GM12891 (cell line): ENCODE measurements at regions not wholly inside any gene's neighbourhood (a gene's known extent, or its start where the extent isn't known, plus 50 kb on each side); places are given as distances from the start of the nearest gene placed in this dataset.

Source experiments
- DNase-seq: peaks from one replicate; pipeline ENCODE4 v3.0.0; 2011; ENCODE audit warnings: low spot score; ENCODE audit not compliant: insufficient read length
- FAIRE-seq: peaks from 2 replicates; lab custom pipeline; 2011; peaks lifted over from hg19 to GRCh38; lab: Jason Lieb, UNC
- PAX5 ChIP-seq: IDR thresholded peaks from 2 replicates; pipeline ENCODE4 v1.6.1; 2011; ENCODE audit warnings: low read length, moderate library complexity, mild to moderate bottlenecking; ENCODE audit not compliant: insufficient read depth, severe bottlenecking
- POLR2A ChIP-seq: IDR thresholded peaks from 2 replicates; pipeline ENCODE4 v1.6.1; 2011; ENCODE audit warnings: low read depth, low read length, control low read depth
- POLR2AphosphoS5 ChIP-seq: IDR thresholded peaks from 2 replicates; pipeline ENCODE4 v1.6.1; 2011; ENCODE audit warnings: low read depth, low read length, control low read depth
- POU2F2 ChIP-seq: IDR thresholded peaks from 2 replicates; pipeline ENCODE4 v1.6.1; 2011; ENCODE audit warnings: low read depth, mild to moderate bottlenecking, control low read depth, low read length, moderate library complexity
- SPI1 ChIP-seq: IDR thresholded peaks from 2 replicates; pipeline ENCODE4 v1.6.1; 2011; ENCODE audit warnings: low read depth, low read length, control low read depth
- TAF1 ChIP-seq: IDR thresholded peaks from 2 replicates; pipeline ENCODE4 v1.6.1; 2011; ENCODE audit warnings: low read depth, low read length, control low read depth

DNA sequence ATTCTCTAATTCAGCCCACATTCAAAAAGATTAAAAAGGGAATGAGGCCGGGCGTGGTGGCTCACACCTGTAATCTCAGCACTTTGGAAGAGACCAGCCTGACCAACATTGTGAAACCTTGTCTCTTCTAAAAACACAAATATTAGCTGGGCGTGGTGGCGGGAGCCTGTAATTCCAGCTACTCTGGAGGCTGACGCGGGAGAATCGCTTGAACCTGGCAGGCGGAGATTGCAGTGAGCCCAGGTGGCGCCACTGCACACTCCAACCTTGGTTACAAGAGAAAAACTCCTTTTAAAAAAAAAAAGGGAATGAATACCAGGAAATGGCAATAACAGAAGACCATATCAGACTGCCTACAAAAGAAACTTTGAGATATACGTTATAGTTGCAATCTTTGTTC, 1244.5 kb downstream of the PCDH9 start:
- DNase-seq: no peak
- TF ChIP-seq POLR2A (no peak), SPI1 (no peak), TAF1 (no peak), POLR2AphosphoS5 (no peak), POU2F2 (no peak), PAX5 (no peak)
- FAIRE-seq: no peak

DNA sequence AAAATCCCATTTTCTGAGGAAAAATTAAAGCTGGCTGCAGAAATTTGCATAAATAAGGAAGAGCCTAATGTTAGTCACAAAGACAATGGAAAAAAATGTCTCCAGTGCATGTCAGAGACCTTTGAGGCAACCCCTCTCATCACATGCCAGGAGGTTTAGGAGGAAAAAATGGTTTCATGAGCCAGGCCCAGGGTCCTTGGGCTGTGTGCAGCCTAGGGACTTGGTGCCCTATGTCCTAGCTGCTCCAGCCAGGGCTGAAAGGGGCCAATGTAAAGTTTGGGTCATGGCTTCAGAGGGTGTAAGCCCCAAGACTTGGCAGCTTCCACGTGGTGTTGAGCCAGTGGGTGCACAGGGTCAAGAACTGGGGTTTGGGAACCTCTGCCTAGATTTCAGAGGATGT, 1252.6 kb downstream of the PCDH9 start:
- DNase-seq: no peak
- no peak for TF ChIP-seq POU2F2
- TF ChIP-seq PAX5: no peak
- no peak for TF ChIP-seq POLR2A
- no peak for FAIRE-seq

DNA sequence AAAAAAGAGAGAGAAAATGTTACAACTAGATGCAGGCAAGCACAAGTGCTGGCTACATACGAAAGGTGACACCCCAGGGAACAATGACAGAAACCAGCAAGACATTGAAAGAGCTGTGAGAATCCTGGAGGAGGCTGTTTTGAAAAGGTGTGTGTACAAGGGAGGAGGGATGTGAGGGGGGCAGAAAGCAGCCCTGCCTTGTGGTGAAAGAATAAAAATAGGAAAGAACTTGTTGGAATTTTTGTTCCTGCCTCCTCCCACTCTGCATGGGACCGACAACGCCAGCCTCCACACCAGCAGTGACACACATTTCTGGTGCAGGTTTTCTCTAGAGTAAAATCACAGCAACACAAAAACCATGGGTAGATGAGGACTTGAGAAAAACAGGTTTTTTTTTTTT, 1258.6 kb downstream of the PCDH9 start:
- DNase-seq (no peak), FAIRE-seq (no peak)
- TF ChIP-seq SPI1 (no peak), POU2F2 (no peak), TAF1 (no peak), POLR2A (no peak), PAX5 (no peak), POLR2AphosphoS5 (no peak)

DNA sequence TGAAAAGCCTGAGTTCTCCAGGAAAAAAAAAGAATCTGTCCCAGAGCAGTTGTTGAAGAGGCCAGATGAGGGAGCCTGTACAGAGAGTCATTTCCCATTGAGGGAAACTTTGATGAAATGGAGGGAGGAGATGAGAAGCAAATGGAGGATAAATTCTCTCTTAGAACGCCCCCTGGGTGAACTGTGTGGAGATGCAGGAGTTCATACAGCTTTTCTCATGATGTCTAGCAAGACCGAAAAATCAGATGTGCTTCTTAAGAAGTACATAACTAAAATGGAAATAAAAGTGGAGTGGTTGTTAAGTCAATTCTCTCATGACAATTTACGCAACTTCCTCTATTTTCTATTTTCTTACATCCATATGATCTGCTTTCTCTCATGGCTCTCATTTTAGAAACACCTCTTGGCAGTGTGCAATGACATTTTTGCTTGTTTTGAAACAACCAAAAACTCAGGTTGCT, 1263.1 kb downstream of the PCDH9 start:
- DNase-seq (no peak), FAIRE-seq (no peak)
- TF ChIP-seq TAF1 (no peak), POLR2A (no peak), PAX5 (no peak), SPI1 (no peak), POLR2AphosphoS5 (no peak), POU2F2 (no peak)

DNA sequence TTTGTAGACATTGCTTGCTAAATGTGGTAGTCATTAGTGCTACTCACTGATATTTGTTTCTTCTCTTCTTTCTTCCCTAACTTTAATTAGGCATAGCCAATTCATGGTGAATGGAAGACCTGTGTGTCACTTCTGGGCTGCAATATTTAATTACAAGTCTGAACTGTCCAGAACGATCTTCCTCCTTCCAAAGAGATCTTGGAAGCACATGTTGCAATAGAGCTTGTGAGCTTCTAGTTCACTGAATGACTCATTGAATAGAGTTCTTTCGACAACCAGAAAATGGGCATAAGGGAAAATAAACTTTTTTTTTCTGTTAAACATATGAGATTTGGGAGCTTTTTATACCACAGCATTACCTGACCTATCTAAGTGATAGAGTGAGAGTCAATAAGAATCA, 1264.6 kb downstream of the PCDH9 start:
- FAIRE-seq: no peak
- DNase-seq: no peak
- no peak for TF ChIP-seq TAF1
- no peak for TF ChIP-seq POLR2AphosphoS5
- no peak for TF ChIP-seq POU2F2
- no peak for TF ChIP-seq PAX5
- no peak for TF ChIP-seq SPI1

DNA sequence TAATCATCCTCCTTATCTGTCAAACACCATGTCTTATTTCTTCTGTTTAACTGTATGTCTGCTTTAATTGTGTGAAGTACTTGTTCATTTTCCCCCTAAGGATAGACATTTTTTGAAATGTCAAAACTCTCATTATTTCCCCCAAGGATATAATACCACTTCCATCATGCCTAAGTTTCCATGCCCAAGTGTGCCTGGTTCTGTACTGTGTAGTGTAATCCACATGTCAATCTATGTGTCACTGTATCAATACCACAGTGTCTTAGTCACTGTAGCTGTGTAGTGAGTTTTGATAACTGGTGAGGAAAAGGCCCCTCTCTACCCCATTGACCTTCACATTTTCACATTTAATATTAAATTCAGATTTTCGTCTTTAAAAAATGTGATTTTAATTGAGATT, 1265.5 kb downstream of the PCDH9 start:
- TF ChIP-seq SPI1 (no peak), PAX5 (no peak), POLR2A (no peak), TAF1 (no peak), POU2F2 (no peak)
- DNase-seq: no peak
- FAIRE-seq: no peak

DNA sequence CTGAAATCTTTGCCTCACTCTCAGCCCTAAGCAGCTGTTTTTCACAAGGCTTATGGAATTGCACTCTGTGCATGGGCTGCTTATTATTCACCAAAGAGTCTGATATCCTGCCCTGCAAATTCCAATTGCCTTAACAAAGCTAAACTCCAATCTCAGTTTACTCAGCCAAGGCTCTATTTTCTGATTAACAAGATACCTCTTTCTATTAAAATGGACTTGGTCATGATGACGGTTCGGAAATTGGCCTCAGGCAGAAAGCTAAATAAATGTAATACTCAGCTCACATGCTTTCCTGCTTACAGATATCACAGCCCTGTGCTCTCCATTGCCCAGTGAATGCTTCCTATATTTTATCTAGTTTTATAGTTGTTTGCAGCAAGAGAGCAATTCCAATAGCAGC, 1270.8 kb downstream of the PCDH9 start:
- TF ChIP-seq PAX5: no peak
- no peak for TF ChIP-seq POLR2A
- no peak for TF ChIP-seq SPI1
- TF ChIP-seq POLR2AphosphoS5: no peak
- no peak for TF ChIP-seq POU2F2
- TF ChIP-seq TAF1: no peak
- FAIRE-seq (no peak), DNase-seq (no peak)

DNA sequence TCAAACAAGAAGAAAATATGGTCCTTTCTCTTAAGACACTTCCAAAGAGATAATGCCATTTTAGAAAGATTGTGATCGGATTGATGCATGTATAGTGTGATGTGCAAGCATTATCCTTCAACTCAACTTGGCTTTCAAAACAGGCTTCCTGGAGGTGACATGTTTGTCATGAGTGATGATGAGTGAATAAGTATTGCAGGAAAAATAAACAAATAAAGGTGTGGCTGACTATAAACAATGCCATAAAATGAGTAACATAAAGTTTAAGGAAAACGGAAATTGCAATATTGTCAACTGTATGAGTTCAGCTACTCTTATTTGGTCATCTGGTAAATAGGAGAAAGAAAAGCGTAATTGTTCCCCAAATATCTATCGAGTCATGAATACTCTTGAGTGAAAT, 1283.7 kb downstream of the PCDH9 start:
- TF ChIP-seq POLR2A (no peak), PAX5 (no peak), TAF1 (no peak), POLR2AphosphoS5 (no peak), SPI1 (no peak), POU2F2 (no peak)
- FAIRE-seq (no peak), DNase-seq (no peak)

DNA sequence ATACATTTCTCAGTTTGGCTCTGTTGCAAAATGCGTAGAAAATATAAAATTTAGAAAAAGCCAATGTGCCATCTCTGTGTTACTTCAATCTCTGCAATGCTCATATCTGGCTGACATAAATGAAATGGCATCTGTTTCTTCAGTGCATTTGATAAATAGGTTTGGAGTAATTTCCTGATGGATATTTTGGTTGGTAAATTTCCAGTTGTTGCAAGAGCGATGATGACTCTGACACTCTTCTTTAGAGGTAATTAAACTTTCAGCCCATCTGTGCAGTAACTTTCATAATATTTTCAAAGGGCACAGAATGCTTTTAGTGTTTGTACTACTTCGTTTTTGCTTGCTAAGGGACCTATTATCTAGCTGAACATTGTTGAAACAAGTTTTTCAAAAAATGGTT, 1286.4 kb downstream of the PCDH9 start:
- FAIRE-seq (no peak), DNase-seq (no peak)
- no peak for TF ChIP-seq POU2F2
- TF ChIP-seq TAF1: no peak
- TF ChIP-seq POLR2A: no peak
- no peak for TF ChIP-seq SPI1
- no peak for TF ChIP-seq POLR2AphosphoS5
- no peak for TF ChIP-seq PAX5

DNA sequence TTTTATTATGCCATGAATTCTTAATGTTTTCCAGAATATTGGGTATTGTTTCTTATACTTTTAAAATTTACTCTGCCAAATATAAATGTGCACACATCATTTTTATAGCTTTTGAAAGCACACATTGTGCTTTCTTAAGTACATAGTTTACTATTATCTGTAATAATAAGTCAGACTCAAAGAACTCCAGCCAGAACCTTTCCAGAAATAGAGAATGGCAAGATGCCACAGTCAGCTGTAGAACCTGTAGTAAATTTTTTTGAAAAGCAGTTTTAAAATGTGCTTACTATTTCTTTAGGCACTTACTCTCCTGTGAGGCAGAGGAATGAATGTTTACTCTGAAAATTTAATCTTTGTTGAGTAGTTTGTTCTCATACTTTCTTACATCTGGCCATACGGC, 1287.1 kb downstream of the PCDH9 start:
- no peak for TF ChIP-seq POLR2A
- no peak for TF ChIP-seq PAX5
- TF ChIP-seq POU2F2: no peak
- DNase-seq: no peak
- FAIRE-seq: no peak

DNA sequence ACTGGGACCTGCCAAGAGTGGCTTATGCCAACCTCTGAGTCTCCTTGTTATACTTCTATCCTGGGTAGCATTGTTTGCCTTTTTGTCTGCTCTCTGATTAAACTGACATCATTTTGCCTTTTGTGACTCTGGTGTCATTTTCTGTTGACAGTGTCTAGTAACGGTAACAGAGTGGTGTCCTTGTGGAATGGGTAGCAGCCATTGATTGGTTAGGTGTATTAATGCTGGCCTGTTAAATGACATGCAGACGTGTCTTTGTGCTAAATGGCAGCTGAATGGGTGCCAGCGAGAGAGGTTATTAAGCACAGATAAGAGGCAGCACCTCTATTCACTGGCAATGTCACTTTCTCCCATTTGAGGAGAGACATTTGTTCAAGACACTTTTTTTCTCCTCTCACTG, 1289.4 kb downstream of the PCDH9 start:
- DNase-seq: no peak
- no peak for FAIRE-seq
- TF ChIP-seq PAX5 (no peak), SPI1 (no peak), POLR2A (no peak), POLR2AphosphoS5 (no peak), POU2F2 (no peak), TAF1 (no peak)
